ENCODE measurements at regions not wholly inside any gene's neighbourhood (a gene's known extent, or its start where the extent isn't known, plus 50 kb on each side); places are given as distances from the start of the nearest gene placed in this dataset.

DNA sequence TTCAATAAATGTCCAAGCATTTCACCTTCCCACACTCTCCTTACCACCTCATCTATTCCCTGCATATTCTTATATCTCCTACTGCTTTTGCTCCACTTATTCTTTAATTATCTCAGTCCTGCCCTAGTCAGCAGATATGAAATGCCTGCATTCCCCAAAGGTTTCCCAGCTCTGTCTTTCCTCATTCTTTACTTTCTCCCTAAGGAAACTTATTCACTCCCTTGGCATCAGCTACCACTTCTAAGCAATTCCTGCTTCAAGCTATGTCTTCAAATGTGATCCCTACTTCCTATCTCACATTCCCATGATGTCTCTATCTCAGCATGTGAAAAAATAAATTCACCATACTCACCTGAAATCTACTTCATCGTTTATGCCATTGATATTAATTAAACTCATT, 111.8 kb downstream of the CAPZA3 start:
- Histone ChIP-seq H2BK5ac (ENCODE audit: low read depth, low read length) (no peak overlapping the region), H3K4me1 (replicated peaks in 1 of 4; ENCODE audit: control insufficient read depth in 3 of 4, insufficient read depth in 4 of 4, low read length in 3 of 4) (peaks cover 0 to 5% (median 0%) of the 10 kb centered on the region in 4 experiments; a peak in 1 of 7 replicates), H3K56ac (replicated peaks; ENCODE audit: insufficient read length, low read depth, low read length) (no peak overlapping the region), H4K5ac (ENCODE audit: insufficient read length, low read depth, low read length) (no peak overlapping the region), H2BK120ac (replicated peaks; ENCODE audit: low read depth, low read length) (no peak overlapping the region), H3K9ac (replicated peaks in 1 of 4; ENCODE audit: extremely low read depth in 1 of 4, low read depth in 3 of 4, low read length in 3 of 4) (no peak overlapping the region), H3K36me3 (ENCODE audit: control insufficient read depth in 2 of 4, insufficient read depth in 4 of 4, low read length in 3 of 4) (no peaks in the 10 kb centered on the region), H3K27me3 (replicated peaks in 1 of 4; ENCODE audit: control insufficient read depth in 3 of 4, extremely low read depth in 1 of 4, insufficient read depth in 3 of 4, low read length in 3 of 4) (no peaks in the 10 kb centered on the region), H4K91ac (replicated peaks; ENCODE audit: insufficient read length, low read length) (no peak overlapping the region), H3K23me2 (ENCODE audit: low read depth, low read length) (no peaks in the 10 kb centered on the region), H4K20me1 (replicated peaks in 1 of 2; ENCODE audit: control insufficient read depth in 1 of 2, insufficient read depth in 2 of 2, low read length in 2 of 2) (no peaks in the 10 kb centered on the region), H4K8ac (ENCODE audit: extremely low read depth, insufficient read depth, low read length) (no peak overlapping the region), H3K4ac (replicated peaks; ENCODE audit: insufficient read length, low read depth, low read length) (no peak overlapping the region), H2AK5ac (ENCODE audit: low read depth, low read length) (no peak overlapping the region), H2BK15ac (ENCODE audit: low read length) (no peak overlapping the region), H3K4me3 (ENCODE audit: extremely low read depth in 1 of 4, insufficient read depth in 2 of 4, low read depth in 3 of 4, low read length in 4 of 4) (no peak overlapping the region), H2AFZ (ENCODE audit: low read length) (no peak overlapping the region), H2BK20ac (ENCODE audit: low read length) (no peak overlapping the region), H3K79me1 (ENCODE audit: low read depth, low read length) (no peaks in the 10 kb centered on the region), H3K18ac (ENCODE audit: extremely low read depth, low read length) (no peak overlapping the region), H3K14ac (ENCODE audit: insufficient read length) (no peak overlapping the region), H3K23ac (ENCODE audit: insufficient read length) (no peak overlapping the region), H2BK12ac (ENCODE audit: low read depth, low read length) (no peak overlapping the region), H3K79me2 (ENCODE audit: control insufficient read depth in 1 of 2, insufficient read depth in 2 of 2, low read length in 2 of 2) (no peaks in the 10 kb centered on the region), H3K4me2 (ENCODE audit: insufficient read depth in 1 of 2, low read depth in 2 of 2, low read length in 2 of 2) (no peak overlapping the region), H3K27ac (ENCODE audit: low read depth, low read length) (no peak overlapping the region), H3K9me3 (ENCODE audit: insufficient read depth in 2 of 2, low read depth in 1 of 2, low read length in 1 of 2) (no peaks in the 10 kb centered on the region)
- no peak for DNase-seq (ENCODE audit: low read depth in 1 of 2, low spot score in 2 of 2)
- no peak for FAIRE-seq
- POLR2A ChIA-PET (ENCODE audit: partially characterized antibody) = no interaction called here
- WGBS, 2 experiments (ENCODE audit: extremely low coverage in 1 of 2, insufficient coverage in 1 of 2, insufficient read length in 1 of 2, insufficient replicate concordance in 2 of 2, low coverage in 1 of 2, low lambda C conversion rate in 2 of 2, missing lambda C conversion rate in 1 of 2) = 80% methylated on average over 1 of the region's 1 CpG; no CpG with 5 or more reads in 1 of the 2 experiments
- TF ChIP-seq, protein P1, sequence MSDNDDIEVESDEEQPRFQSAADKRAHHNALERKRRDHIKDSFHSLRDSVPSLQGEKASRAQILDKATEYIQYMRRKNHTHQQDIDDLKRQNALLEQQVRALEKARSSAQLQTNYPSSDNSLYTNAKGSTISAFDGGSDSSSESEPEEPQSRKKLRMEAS (IDR thresholded peaks at IDR 0.05) = no peak
- no peak for TF ChIP-seq RXRA (IDR thresholded peaks at IDR 0.05; ENCODE audit: insufficient read depth, low read depth, low read length)
- CTCF ChIA-PET (ENCODE audit: partially characterized antibody) = interaction anchor here (1.2 to 1.4 kb wide), 3 partner anchors 11 to 21 kb away, joined by 3 to 4 read pairs (median 4); no protein-coding TSS in a partner anchor

Measured in H1 (cell line).